HG03442 (cell line): ENCODE measurements at regions not wholly inside any gene's neighbourhood (a gene's known extent, or its start where the extent isn't known, plus 50 kb on each side); places are given as distances from the start of the nearest gene placed in this dataset.
A peak's percentile ranks its signal among the peaks of the same experiment; 100 is the strongest.
"Not testable (repeated sequence)": the region's sequence is repeated elsewhere in the genome, so short reads cannot be mapped to it uniquely, and the experiment has no call there.

Experiments
- ATAC-seq: cut with Tn5 transposase; IDR thresholded peaks from one replicate; pipeline ENCODE4 v1.9.1; 2021; ENCODE audit warnings: mild to moderate bottlenecking, moderate library complexity; ENCODE audit not compliant: unreplicated experiment

- no peak for ATAC-seq
These were observed 144.7 kb upstream of the UST start for GRCh38 chr6:148602136-148602535.

- no peak for ATAC-seq
These were observed 138.5 kb upstream of the UST start for GRCh38 chr6:148608199-148608951.

- ATAC-seq: no peak
These were observed 135.6 kb upstream of the UST start for GRCh38 chr6:148611213-148611612.

GRCh38 chr6:148612043-148612442 lies 134.8 kb upstream of the UST start:
- no peak for ATAC-seq

GRCh38 chr6:148614602-148615001 lies 132.2 kb upstream of the UST start:
- ATAC-seq: no peak

GRCh38 chr6:148616841-148617240 lies 130.0 kb upstream of the UST start:
- ATAC-seq: no peak

GRCh38 chr6:148617530-148617929 lies 129.3 kb upstream of the UST start:
- no peak for ATAC-seq

GRCh38 chr6:148619891-148620290 lies 126.9 kb upstream of the UST start:
- ATAC-seq: no peak

- peak; percentile 83 for ATAC-seq
These were observed 126.1 kb upstream of the UST start for GRCh38 chr6:148620579-148621298.

- no peak for ATAC-seq
These were observed 121.2 kb upstream of the UST start for GRCh38 chr6:148625609-148626008.

GRCh38 chr6:148628251-148628650 lies 118.6 kb upstream of the UST start:
- no peak for ATAC-seq

GRCh38 chr6:148629181-148629580 lies 117.6 kb upstream of the UST start:
- no peak for ATAC-seq

- no peak for ATAC-seq
These were observed 117.0 kb upstream of the UST start for GRCh38 chr6:148629592-148630465.

- ATAC-seq: no peak
These were observed 111.6 kb upstream of the UST start for GRCh38 chr6:148635070-148635743.

GRCh38 chr6:148641836-148642235 lies 105.0 kb upstream of the UST start:
- ATAC-seq: not testable (repeated sequence)

- ATAC-seq: not testable (repeated sequence)
These were observed 103.6 kb upstream of the UST start for GRCh38 chr6:148643208-148643607.

GRCh38 chr6:148645049-148645448 lies 101.8 kb upstream of the UST start:
- ATAC-seq: not testable (repeated sequence)

- ATAC-seq: no peak
These were observed 97.9 kb upstream of the UST start for GRCh38 chr6:148648754-148649453.

- ATAC-seq: no peak
These were observed 97.3 kb upstream of the UST start for GRCh38 chr6:148649454-148649963.

GRCh38 chr6:148650941-148651505 lies 95.8 kb upstream of the UST start:
- ATAC-seq: no peak
